GM19035 (cell line): ENCODE measurements at regions not wholly inside any gene's neighbourhood (a gene's known extent, or its start where the extent isn't known, plus 50 kb on each side); places are given as distances from the start of the nearest gene placed in this dataset.

Source experiments
- ATAC-seq: cut with Tn5 transposase; IDR thresholded peaks from one replicate; pipeline ENCODE4 v1.9.1; 2021; ENCODE audit not compliant: unreplicated experiment

DNA sequence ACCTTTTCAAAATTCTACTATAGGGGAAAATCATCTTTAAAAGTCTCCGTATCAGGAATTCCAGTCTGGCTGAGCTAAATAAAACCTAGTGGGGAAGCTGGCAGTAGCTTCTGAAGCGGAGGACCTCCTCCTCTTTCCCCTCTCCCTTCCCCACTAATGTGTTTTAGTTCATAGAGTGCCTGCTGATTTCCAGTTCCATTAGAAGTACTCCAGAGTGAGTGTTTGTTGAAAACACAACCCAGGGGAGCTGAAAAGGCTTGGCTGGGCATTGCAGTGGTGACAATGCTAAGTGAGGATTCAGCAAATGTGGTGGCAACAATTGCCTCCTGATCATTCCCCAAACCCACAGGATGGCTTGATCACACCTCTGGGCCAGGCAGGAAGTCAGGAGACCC, 144.2 kb upstream of the FRMD6 start:
- ATAC-seq, result no peak

DNA sequence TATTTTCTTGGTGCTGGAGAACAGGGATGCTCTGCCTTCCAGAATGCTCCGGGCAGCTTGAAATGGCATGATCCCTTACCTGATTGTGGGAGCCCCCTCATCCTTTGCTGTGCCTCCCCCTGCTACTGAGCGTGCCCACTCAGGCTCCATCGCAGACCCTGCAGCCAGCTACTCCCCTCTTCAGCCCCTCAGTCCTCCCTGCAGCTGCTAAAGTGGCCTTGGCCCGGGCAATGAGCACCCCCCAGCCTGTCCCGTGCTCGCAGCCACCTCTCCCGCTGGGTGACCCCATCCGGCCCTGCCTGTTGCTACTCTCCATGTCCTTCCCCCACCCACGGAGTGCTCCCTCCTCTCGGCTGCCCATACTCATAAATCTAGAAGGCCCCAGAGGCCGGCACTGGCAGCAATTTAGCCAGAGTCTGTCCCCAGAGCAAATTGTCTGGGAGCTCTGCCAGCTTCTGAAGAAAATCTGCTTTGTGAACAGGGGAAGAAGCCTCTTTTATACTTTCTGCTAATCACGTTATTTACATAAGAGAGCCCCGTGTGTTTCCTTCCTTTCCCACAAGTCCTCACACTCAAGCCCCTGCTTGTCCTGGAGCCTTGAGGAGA, 143.7 kb upstream of the FRMD6 start:
- no peak for ATAC-seq

DNA sequence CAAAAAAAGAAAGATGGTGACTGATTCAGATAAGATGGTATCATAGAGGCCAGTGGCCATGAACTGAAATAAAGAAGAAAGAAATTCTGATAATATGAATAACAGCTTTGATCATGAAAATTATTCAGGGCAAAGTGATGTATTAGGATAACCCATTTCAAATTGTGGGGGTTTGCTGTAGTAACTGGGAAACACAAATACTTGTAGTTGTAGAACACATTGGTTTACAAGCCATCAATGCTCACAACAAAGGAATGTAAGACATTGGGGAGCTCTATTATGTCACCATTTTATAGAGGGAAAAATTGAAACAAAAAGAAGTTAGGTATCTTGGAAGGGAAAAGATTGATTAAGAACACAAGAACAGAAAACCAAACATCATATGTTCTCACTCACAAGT, 140.4 kb upstream of the FRMD6 start:
- ATAC-seq, result no peak

DNA sequence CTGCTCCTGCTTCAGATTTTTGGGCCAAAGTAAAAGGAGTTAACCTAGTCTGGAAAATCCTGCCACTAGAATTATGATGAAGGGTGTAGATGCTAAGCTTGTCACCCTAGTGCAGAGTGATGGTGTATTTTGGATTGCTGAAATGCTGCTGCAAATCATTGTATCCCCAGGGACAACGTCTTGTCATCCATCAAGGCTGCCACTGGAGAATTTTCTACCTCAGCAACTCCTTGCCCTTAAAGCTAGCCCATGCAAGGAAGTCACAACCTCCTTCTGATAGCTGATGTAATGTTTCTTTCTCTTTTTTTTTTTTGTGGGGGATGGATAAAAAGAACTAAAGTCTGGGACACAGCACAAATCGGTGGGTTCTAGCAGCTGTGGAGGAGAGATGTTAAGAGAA, 139.4 kb upstream of the FRMD6 start:
- ATAC-seq, result no peak

DNA sequence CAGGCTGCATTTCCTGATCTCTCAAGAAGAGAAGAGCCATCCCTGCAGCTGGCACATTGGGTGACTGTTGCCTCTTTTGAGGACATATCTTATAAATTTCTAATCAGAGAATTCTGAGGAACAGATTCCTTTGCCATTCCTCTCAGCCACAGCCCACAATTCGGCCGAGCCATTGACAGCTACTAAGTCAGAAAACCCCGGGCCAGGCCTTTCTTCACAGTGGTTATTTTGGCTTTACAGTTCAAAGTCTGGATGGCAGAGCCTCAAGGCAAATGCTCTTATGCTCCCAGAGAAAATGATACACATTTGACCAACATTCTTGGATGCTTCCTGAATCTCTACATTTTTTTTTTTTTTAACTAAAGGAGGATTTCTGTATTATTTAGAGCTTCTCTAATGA, 138.4 kb upstream of the FRMD6 start:
- ATAC-seq, result no peak

DNA sequence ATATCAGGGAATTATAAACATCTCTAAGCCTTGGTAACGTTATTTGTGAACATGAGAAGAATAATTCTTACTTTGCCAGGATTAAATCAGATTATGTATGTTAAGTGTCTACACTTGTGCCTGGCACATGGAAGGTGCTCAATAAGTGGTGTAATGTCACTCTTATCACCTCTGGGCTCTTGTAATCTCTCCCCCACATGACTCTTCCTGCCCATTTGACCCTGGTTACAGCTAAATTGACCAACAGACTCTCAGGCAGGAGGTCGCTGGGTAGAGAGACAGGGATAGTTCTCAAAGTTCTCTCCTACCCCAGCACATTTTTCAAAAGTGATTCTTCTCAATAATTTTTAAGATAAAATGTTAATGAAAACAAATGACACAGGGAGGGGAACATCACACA, 137.8 kb upstream of the FRMD6 start:
- no peak for ATAC-seq

DNA sequence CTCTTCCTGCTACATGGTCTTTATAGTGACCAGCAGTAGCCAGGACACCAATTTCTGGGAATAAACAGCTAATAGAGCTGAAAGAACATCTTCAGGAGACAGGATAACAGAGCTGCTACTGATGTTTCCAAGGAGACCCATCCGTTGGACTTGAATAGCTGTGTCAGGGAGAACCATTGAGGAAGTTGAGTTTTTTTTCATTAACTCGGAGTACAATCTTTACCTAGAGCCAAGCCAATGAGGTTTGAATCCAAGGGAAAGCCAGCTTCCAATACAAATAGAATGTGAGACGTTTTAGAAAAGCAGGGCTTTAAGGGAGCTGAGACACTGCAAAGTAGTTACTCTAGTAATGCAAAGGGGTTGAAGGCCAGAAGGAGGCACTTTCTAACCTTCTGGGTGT, 136.1 kb upstream of the FRMD6 start:
- ATAC-seq, result no peak

DNA sequence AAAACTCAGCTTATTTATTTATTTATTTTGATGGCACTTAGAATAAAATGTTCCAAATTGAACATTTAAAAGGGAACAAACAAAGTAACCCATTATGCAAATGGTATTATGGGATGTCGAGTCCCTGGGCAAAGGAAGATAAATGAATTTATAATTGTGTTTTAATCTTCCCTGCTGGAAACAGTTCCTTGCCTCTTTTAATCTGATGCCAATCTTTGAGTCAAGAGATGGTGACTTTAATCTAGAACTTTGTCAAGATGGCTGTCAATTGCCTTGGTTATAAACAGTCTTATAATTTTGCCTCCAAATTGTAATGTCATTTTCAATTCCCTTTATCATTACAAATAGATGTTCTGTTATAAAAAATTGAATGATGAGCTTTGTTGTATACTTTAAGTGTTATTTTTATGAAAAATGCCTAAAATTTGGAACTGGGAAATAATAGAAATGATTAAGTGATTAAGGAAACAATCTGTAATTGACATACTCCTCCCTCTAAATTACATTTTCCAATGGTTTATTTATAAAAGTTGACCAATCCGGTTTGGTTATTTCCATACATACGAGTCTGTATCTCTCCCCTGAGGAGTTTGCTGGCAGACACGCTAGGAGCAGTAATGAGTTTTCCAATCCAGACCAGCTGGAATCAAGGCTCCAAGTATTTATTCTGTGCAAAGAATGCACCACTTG, 134.9 kb upstream of the FRMD6 start:
- no peak for ATAC-seq

DNA sequence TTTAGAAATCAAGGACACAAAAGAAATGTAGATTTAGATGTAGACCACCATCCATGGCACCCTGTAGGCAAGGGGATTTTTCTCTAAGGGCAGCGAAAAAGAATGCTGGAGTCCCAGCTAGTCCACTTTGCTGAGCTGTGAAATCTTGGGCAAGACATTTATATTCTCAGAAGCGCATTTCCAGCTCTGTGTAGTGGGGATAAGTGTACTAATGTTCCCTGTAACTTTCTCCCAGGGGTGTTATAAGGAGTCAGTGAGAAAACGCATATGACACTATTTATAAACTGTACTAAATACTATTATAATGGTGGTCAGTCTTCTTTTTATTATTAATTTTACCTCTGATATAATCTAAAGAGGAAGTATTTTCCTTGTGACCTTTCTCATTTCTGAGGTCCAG, 133.4 kb upstream of the FRMD6 start:
- no peak for ATAC-seq

DNA sequence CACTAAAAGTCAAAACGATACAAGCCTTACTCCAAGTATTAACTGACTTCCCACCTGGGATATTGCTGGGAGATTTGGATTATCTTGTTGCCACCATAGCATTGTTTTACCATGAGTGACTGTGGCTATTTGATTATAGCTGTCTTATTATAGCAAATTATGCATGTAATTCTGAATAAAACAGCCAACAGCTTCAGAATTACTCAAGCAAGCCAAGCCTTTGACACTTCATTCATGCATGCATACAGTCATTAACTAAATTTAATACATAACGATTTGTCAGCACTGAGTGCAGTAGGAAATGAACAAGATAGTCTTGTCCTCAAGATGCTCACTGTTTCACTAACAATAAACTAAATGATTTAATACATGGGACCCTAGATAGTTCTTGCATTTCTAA, 133.0 kb upstream of the FRMD6 start:
- ATAC-seq, result no peak

DNA sequence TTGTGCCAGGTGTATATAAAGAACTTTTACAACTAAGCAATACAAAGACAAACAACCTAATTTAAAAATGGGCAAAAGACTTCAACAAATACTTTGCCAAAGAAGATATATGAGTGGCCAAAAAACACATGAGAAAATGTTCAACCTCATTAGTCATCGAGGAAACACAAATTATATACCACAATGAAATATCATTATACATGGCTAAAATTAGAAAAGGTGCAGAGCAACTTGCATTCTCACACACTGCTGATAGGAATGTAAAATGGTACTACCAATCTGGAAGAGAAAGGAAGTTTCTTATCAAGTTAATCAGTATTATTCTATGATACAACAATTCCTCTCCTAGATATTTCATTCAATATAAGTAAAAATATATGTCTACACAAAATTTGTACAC, 131.6 kb upstream of the FRMD6 start:
- no peak for ATAC-seq

DNA sequence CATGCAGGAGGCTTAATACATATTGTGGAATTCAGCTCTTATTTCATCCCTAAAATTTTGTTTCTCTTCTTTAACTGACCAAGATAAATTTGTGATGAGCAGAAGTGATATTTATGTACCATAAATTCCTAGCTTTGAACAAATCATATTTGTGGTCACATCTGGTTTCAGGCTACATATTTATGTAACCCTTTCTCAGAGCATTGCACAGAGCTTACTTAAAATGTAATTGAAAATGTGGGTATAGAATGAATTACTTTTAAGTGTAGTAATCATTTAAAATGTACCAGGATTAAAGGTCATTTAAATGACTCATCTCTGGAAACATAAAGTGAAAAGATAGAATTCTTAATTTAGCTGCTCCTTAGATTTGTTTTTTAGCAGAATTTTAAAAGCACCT, 129.9 kb upstream of the FRMD6 start:
- no peak for ATAC-seq

DNA sequence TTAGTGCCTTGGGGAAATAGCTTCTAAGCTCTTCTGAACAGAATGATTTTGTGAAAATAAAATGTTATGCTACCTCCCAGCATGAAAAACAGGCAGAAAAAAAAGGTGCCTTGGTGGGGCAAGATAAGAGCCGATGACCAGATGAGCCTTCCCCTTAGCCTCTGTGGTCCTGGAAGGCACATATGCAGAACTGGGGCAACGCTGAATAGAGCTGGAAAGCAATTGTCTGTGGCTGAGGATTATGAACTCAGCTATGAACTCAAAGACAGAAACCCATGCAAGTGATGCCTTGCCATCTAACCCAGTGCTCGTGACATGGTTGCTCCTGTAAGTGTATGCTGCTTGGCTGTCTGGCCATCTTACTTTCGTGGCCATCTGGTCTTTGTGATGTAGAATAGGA, 128.5 kb upstream of the FRMD6 start:
- no peak for ATAC-seq

DNA sequence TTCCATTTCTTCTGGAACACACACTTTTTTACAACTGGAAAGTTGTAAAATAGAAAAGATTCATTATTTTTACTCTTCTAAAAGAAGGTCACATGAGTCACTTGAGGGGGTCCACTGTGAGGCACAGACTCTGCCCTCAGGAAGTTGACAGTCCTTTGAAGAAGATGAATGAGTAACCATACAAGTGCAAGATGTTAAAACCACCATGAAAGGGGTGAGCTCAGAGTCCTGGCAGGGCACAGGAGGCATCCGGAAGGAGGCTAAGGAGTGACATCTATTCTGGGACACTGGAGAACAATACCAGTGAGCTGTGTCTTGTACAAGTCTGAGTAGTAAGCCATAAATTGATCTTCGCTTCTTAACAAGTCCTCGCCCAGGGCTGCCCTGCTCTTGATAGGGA, 126.0 kb upstream of the FRMD6 start:
- no peak for ATAC-seq

DNA sequence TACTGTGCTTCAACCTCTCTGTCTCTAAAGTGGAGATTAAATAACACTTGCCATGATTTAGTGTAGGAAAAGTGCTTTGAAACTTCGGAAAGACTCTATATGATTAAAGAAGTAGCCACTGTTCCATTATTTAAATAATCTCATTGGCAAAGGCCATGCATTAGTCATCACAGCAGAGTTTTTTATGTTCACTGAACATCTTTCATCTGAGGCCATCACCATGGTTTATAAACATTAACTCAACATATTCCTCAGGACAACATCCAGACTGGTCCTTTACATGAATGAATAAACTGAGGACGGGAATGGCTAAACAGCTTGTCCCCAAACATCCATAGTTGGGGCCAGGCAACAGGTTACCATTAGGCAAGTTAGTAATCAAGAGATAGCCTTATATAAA, 124.6 kb upstream of the FRMD6 start:
- no peak for ATAC-seq

DNA sequence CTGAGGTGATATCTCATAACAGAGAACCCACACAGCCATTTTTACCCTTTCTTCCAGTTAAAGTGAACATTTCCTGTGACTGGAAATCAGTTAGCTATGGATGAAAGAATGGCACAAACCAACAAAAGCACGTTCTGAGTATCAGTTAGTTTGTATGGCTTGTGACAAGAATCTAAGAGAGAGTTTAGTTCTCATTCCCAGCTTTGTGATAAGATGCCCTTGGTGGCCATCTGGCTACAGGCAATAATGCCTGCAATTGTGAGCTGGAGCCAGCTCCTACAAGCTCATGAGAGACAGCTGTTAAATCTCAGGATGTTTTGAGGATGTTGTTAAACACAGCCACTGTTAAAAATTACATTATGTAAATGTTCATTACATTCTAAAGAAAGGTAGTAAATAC, 122.0 kb upstream of the FRMD6 start:
- no peak for ATAC-seq

DNA sequence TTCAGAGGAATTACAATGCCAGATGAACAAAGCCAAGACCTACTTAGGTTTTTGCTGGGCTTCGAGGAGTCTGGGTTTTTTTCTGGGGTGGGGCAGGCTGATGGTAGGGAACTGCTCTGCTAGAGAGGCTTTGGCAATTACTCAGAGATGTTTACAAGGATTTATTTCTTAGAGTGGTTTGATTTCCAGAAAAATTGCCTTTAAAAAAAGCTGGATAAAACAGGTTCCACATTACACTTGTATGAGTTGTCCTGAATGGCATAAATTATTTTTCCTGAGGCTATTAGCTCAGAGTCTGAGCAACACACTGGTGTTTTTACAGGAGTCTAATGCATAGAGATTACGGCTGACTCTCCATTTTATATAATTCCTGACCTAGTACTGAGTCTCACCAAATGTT, 118.5 kb upstream of the FRMD6 start:
- ATAC-seq, result no peak

DNA sequence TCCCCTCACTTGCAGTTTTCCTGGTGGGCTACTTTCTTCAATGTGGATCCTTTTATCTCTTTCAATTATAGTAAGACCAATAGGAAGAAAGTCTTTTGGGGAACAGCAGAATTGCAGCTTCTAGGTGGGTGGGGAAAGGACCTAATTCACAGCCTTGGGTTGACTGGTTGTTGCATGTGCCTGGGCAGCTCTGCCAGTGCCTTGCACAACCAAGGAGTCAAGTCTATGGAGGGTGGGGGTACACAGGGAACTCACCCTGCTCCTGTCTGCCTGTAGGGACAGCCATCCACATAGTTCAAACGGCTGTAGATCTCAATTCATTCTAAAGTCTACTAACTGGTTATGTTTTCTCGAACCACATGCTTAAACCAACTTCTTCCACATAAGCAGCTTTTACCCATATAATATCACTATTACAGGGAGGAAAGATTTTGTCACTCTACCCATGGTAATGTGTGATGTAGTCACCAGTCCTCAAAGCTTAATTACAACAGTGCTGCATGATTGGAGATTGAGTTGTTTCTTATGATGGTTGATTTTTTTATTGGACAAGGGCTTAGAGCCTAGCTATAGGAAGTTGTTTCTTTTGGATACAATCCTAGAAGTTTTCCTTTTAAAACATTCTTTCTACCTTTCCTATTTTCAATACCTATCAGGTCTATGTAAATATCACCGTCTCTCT, 117.7 kb upstream of the FRMD6 start:
- ATAC-seq, result no peak

DNA sequence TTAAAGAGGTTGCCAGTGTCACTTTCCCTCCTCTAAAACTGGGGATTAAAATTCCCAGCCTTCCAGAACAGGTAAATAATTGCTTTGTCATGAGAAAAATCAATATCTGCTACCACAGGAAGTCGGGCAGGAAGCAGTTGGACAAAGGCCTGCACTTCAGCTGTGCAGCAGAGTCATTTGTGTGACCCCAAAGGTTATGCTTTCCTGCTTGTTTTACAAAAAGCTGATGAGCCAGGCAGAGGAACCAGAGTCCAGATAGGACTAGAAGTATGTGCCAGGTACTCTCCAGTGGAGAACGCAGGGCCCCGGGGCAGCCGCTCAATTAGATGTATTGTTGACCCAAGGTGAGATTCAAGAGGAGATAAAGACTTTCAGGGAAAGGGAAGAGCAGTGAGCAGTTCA, 117.1 kb upstream of the FRMD6 start:
- ATAC-seq, result no peak

DNA sequence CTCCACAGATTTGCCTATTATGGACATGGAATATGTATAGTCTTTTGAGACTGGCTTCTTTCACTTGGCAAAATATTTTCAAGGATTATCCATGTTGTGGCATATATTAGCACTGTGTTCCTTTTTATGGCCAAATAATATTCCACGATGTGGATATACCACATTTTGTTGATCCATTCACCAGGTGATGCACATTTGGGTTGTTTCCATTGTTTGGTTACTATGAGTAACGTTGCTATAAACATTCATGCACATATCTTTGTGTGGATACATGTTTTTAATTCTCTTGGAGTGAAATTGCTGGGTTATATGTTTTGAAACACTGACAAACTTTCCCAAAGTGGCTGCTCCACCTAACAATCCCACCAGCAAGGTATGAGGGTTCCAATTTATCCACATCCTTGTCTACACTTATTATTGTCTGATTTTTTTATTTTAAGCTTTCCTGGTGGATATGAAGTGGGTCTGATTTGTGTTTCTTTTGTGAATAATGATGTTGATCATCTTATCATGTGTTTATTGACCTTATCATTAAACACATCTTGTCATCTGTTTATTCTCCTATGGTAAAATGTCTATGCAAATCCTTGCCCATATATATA, 116.2 kb upstream of the FRMD6 start:
- ATAC-seq, result no peak

DNA sequence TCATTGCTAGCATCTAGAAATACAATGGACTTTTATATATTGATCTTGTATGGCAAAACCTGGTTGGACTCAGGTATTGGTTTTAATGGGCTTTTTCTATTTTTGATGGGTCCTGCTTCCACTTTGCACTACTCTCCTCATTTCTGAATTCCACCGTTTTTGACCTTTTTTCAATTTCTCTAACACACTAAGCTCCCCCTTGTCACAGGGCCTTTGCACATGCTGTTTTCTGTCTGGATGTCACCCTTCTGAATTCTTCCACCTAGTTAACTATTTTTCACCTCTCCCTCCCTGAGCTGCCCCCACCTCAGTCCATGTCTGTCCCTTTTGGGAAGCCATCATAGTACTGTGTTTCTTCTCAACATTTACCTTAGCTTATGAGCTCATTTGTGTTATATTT, 112.7 kb upstream of the FRMD6 start:
- no peak for ATAC-seq

DNA sequence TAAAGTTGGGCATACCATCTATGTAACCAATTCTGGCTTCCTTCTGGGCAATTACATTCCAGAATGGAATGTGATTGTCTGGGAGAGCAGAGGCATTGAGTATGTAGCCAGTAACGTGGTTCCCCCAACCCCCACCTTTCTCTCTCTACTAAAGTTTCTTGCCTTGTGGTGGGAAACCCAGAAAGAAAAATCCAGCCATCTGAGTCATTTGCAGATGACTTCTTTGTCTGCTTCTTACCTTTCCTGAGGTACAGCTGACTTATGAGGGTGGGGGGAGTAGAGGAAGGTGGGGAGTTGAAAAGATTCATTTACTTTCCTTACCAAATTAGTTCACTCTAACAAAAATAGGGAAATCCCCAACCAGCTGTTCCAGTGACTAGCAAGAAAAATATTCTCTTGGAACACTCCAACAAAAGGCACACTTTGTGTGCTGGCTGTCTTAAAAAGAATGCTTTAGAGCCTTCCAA, 112.1 kb upstream of the FRMD6 start:
- ATAC-seq, result no peak
